ENCODE measurements at regions not wholly inside any gene's neighbourhood (a gene's known extent, or its start where the extent isn't known, plus 50 kb on each side); places are given as distances from the start of the nearest gene placed in this dataset.

DNA sequence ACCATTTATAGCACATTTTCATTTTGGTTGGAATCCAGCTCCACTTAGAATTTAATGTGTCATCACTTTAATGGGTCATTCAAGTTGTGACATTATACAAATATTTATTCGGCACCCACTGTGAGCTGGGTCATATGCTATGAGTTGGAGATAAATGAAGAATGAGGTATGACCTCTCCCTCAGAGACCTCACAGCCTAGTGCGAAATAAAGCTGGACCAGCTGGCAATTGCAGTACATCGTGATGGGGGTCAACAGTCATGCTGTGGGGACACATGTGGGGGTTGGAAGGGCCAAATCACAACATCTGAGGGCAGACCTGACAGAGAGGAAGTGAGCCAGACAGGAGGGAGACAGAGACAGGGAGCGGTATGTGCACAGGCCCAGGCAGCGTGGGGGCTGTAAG, 175.4 kb downstream of the MAIP1 start:
- no peaks in the 10 kb centered on the region for H3K36me3 ChIP-seq
- TF ChIP-seq Cebpa-rat (IDR thresholded peaks at IDR 0.05), result no peak
- no peaks in the 10 kb centered on the region for H3K4me1 ChIP-seq
- H3K4me2 ChIP-seq, result no peak overlapping the region
- no peak overlapping the region for H3K4me3 ChIP-seq
- H3K27ac ChIP-seq, result no peak overlapping the region
- no peaks in the 10 kb centered on the region for H3K27me3 ChIP-seq
- H3K9me3 ChIP-seq, result peaks cover 13% of the 10 kb centered on the region
- no peak overlapping the region for H3K9ac ChIP-seq
- no peaks in the 10 kb centered on the region for H4K20me1 ChIP-seq

DNA sequence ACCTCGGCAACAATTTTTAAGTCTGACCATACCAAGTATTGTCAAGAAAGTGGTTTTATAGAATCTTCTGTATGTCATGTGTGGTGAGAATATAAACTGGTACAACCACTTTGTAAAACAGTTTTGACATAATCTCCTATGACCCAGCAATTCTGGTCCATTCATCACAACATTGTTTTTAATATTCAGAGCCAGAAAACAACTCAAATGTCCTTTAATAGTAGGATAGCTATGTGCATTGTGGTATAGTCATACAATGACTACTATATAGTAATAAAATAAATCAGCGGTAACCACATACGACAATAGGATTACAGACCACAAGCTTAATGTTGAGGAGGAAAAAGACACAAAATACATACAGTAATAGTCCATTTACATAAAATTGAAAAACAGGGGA, 175.2 kb upstream of the SPATS2L start:
- Histone ChIP-seq H4K20me1 (no peaks in the 10 kb centered on the region), H3K4me1 (no peaks in the 10 kb centered on the region), H3K9ac (no peak overlapping the region), H3K9me3 (peaks cover 14% of the 10 kb centered on the region), H3K27me3 (no peaks in the 10 kb centered on the region), H3K4me2 (no peak overlapping the region), H3K27ac (no peak overlapping the region), H3K4me3 (no peak overlapping the region), H3K36me3 (no peaks in the 10 kb centered on the region)
- TF ChIP-seq Cebpa-rat (IDR thresholded peaks at IDR 0.05), result no peak

DNA sequence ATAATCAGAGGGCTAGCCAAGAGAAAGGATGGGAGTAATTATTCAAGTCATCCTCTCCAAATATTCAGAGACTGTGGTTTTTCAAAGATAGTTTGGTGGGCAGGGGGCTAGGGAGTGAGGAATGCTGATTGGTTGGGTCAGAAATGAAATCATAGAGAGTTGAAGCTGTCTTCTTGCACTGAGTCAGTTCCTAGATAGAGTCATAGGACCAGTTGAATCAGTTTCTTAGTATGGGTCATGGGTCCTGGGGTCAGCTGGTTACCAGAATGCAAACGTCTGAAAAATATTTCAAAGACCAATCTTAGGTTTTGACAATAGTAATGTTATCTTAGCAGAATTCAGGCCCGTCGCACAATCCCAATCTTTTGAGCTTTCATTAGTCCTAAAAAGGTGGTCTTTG, 171.4 kb upstream of the SPATS2L start:
- no peak for TF ChIP-seq Cebpa-rat (IDR thresholded peaks at IDR 0.05)
- H3K27me3 ChIP-seq, result no peaks in the 10 kb centered on the region
- no peak overlapping the region for H3K4me3 ChIP-seq
- H4K20me1 ChIP-seq, result no peaks in the 10 kb centered on the region
- H3K27ac ChIP-seq, result no peak overlapping the region
- H3K9ac ChIP-seq, result no peak overlapping the region
- H3K9me3 ChIP-seq, result peaks cover 14% of the 10 kb centered on the region
- H3K4me1 ChIP-seq, result no peaks in the 10 kb centered on the region
- no peaks in the 10 kb centered on the region for H3K36me3 ChIP-seq
- no peak overlapping the region for H3K4me2 ChIP-seq

DNA sequence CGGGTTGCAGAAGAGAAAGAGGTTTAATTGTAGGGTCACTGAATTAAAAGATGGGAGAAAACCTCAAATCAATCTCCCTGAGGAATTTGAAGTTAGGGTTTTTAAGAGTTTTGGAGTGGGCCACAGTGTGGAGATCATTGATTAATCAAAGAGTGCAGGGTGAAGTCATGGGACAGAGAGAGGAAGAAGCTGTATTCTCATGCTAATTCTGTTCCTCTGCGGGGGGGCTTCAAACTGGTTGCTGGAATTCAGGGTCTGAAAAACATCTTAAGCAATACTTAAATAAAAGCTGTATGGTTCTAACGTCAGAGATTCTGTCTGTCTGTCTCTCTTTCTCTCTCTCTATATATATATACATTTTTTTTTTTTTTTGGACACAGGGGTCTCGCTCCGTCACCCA, 169.8 kb upstream of the SPATS2L start:
- peaks cover 14% of the 10 kb centered on the region for H3K9me3 ChIP-seq
- H3K27me3 ChIP-seq, result no peaks in the 10 kb centered on the region
- no peak overlapping the region for H3K27ac ChIP-seq
- TF ChIP-seq Cebpa-rat (IDR thresholded peaks at IDR 0.05), result no peak
- H3K4me1 ChIP-seq, result no peaks in the 10 kb centered on the region
- no peaks in the 10 kb centered on the region for H3K36me3 ChIP-seq
- no peak overlapping the region for H3K9ac ChIP-seq
- H4K20me1 ChIP-seq, result no peaks in the 10 kb centered on the region
- H3K4me3 ChIP-seq, result no peak overlapping the region
- no peak overlapping the region for H3K4me2 ChIP-seq

DNA sequence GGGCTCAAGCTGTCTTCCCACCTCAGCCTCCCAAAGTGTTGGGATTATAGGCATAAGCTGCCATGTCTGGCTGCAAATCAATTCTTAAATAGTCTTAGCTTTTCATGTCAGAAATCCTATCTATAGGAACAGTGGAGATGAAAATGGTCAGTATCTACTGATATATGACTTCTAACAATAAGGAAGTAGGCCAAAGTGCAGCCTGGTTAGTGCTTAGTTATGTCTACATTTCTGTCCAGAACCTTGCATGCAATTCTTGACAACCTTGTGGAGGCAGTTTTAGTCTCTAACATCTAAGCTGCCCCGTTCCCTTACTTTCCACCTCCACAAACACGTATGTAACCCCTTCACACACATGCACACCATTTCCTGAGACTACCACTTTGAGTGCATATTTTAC, 169.2 kb upstream of the SPATS2L start:
- no peak overlapping the region for H3K27ac ChIP-seq
- no peak overlapping the region for H3K4me2 ChIP-seq
- no peak for TF ChIP-seq Cebpa-rat (IDR thresholded peaks at IDR 0.05)
- no peaks in the 10 kb centered on the region for H3K27me3 ChIP-seq
- peaks cover 14% of the 10 kb centered on the region for H3K9me3 ChIP-seq
- H3K4me1 ChIP-seq, result no peaks in the 10 kb centered on the region
- H3K4me3 ChIP-seq, result no peak overlapping the region
- H4K20me1 ChIP-seq, result no peaks in the 10 kb centered on the region
- no peaks in the 10 kb centered on the region for H3K36me3 ChIP-seq
- no peak overlapping the region for H3K9ac ChIP-seq

DNA sequence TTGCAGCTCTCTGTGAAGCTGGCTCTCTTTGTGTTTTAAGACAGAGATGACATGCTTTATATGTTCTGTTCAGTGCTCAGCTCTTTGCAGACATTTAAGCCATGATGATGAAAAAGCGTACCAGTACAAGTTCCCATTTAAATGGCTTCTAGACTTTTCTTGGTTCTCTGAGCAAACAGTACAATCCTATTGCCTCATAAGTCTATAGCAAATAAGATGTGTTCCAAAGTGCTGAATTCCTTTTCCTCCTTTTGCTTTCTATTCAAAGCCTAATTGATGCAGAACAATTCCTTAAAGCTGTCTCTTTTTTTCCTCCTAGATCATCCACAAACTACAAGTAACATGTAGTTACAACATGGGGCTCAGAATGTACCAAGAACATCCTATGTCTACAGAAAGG, 168.8 kb upstream of the SPATS2L start:
- Histone ChIP-seq H3K4me3 (no peak overlapping the region), H3K27me3 (no peaks in the 10 kb centered on the region), H4K20me1 (no peaks in the 10 kb centered on the region), H3K9ac (no peak overlapping the region), H3K4me2 (no peak overlapping the region), H3K9me3 (peaks cover 14% of the 10 kb centered on the region), H3K27ac (no peak overlapping the region), H3K36me3 (no peaks in the 10 kb centered on the region), H3K4me1 (no peaks in the 10 kb centered on the region)
- no peak for TF ChIP-seq Cebpa-rat (IDR thresholded peaks at IDR 0.05)

DNA sequence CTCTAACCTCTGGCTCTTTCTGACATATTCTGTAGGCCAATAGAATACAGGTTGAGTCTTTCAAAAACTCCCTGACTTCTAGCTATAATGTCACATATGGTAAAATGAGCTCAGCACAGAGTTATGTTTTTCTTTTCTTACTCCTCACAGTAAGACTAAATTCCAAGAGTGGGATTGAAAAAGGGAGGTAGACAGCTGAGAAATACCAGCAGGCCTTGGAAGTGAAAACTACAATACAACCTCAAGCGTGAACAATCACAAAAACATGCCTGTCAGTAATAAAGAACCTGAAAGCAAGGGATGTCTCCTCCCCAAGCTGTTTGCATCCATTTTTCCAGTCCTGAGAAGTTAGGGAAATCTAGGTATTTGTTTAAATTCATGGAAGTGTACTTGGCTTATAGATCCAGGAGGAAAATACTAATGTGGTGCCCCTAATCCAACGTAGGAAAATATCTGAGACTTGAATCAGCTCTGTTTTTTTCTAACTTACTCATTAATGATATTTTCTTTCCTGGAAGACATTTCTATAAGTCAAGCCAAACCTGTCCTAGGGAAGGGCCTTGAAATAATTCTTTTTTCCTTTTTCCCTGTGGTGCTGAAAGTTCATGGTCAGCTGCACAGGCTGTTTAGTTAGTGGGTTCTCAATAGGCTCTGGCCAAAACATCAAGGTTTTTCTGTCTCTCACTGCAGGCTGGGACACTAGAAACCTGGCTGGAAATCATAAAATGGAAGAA, 167.9 kb upstream of the SPATS2L start:
- Histone ChIP-seq H3K4me3 (no peak overlapping the region), H3K4me1 (no peaks in the 10 kb centered on the region), H3K27me3 (no peaks in the 10 kb centered on the region), H3K9ac (no peak overlapping the region), H3K27ac (no peak overlapping the region), H4K20me1 (no peaks in the 10 kb centered on the region), H3K4me2 (no peak overlapping the region), H3K36me3 (no peaks in the 10 kb centered on the region), H3K9me3 (peaks cover 14% of the 10 kb centered on the region)
- no peak for TF ChIP-seq Cebpa-rat (IDR thresholded peaks at IDR 0.05)

DNA sequence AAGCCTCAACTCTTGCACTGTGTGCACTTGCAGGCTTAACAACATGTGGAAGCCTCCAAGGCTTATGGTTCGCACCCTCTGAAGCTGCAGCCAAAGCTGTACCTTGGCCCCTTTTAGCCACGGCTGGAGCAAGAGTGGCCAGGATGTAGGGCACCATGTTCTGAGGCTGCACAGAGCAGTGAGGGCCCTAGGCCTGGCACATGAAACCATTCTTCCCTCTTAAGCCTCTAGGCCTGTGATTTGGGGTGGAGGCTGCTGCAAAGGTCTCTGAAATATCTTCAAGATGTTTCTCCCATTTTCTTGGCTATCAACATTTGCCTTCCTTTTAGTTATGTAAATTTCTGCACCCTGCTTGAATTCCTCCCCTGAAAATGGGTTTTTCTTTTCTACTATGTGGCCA, 161.9 kb upstream of the SPATS2L start:
- Histone ChIP-seq H3K36me3 (no peaks in the 10 kb centered on the region), H3K4me3 (no peak overlapping the region), H3K9ac (no peak overlapping the region), H3K27ac (no peak overlapping the region), H3K4me2 (no peak overlapping the region), H3K9me3 (peaks cover 21% of the 10 kb centered on the region), H4K20me1 (no peaks in the 10 kb centered on the region), H3K27me3 (no peaks in the 10 kb centered on the region; the same call in 1 of the 2 replicates), H3K4me1 (no peaks in the 10 kb centered on the region)
- no peak for TF ChIP-seq Cebpa-rat (IDR thresholded peaks at IDR 0.05)

DNA sequence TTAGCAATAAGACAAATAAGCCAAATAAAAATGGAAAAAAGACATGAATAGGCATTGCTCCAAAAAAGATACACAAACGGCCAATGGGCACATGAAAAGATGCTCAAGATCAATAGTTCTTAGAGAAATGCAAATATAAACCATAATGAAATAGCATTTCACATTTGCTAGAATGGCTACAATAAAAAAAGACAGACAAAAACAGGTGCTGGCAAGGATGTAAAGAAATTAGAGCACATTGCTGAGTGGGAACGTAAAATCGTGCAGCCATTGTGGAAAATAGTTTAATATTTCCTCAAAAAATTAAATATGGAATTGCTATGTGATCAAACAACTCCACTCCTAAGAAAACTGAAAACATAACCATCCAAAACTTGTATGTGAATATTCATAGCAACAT, 160.0 kb upstream of the SPATS2L start:
- Histone ChIP-seq H3K4me2 (no peak overlapping the region), H3K9ac (no peak overlapping the region), H3K27ac (no peak overlapping the region), H3K27me3 (no peaks in the 10 kb centered on the region; the same call in 1 of the 2 replicates), H3K36me3 (no peaks in the 10 kb centered on the region), H3K9me3 (peaks cover 33% of the 10 kb centered on the region), H3K4me1 (no peaks in the 10 kb centered on the region), H3K4me3 (no peak overlapping the region), H4K20me1 (no peaks in the 10 kb centered on the region)
- no peak for TF ChIP-seq Cebpa-rat (IDR thresholded peaks at IDR 0.05)

DNA sequence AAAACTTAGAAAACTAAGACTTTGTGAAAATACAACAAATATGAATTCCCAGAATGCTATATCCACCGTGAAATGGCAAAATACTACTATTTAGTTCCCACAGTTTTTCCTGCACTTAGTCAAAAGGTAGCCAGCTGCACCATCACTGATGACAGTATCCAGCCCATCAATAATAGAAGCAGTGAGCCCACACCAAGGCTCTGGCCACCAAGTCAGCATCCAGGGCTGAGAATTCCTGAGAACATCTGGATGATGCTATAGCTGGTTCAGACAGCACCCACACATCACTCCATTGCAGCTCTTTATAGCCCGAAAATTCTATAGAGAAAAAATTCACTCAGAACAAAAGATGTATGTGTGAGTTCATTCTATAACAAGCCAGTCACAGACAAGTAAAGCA, 159.1 kb upstream of the SPATS2L start:
- Histone ChIP-seq H3K27me3 (no peaks in the 10 kb centered on the region; the same call in 1 of the 2 replicates), H3K36me3 (no peaks in the 10 kb centered on the region), H4K20me1 (no peaks in the 10 kb centered on the region), H3K4me2 (no peak overlapping the region), H3K27ac (no peak overlapping the region), H3K4me3 (no peak overlapping the region), H3K9ac (no peak overlapping the region), H3K9me3 (peaks cover 42% of the 10 kb centered on the region), H3K4me1 (no peaks in the 10 kb centered on the region)
- no peak for TF ChIP-seq Cebpa-rat (IDR thresholded peaks at IDR 0.05)

DNA sequence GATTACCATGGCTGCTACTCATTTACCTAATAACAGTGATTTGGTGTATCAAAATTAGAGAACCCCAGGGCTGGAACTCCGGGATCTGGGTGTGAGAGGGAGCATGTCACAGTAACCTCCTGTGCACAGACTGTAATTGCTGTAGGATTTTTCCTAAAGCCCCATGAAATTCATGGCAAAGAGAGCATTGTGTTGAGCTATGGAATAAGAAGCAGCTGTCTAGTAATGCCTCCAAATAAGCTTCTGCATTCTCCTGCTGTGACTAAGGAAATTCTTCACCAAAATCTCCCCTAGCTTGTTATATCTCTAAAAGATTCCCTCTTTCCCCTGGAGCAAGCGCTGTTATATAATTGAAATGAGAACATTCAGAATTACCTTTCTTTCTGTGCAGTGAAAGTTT, 158.1 kb upstream of the SPATS2L start:
- Histone ChIP-seq H3K27me3 (no peaks in the 10 kb centered on the region; the same call in 1 of the 2 replicates), H3K36me3 (no peaks in the 10 kb centered on the region), H3K27ac (no peak overlapping the region), H3K4me1 (no peaks in the 10 kb centered on the region), H3K4me2 (no peak overlapping the region), H3K4me3 (no peak overlapping the region), H3K9ac (no peak overlapping the region), H3K9me3 (peaks cover 48% of the 10 kb centered on the region), H4K20me1 (no peaks in the 10 kb centered on the region)
- TF ChIP-seq Cebpa-rat (IDR thresholded peaks at IDR 0.05), result no peak

All from BLaER1 (cell line).